Stromal cell of bone marrow (primary cell): ENCODE measurements at regions not wholly inside any gene's neighbourhood (a gene's known extent, or its start where the extent isn't known, plus 50 kb on each side); places are given as distances from the start of the nearest gene placed in this dataset.
"Not testable (repeated sequence)": the region's sequence is repeated elsewhere in the genome, so short reads cannot be mapped to it uniquely, and the experiment has no call there.

Experiments
- DNase-seq: peaks from one replicate; pipeline ENCODE4 v3.0.0-alpha.2; 2012; ENCODE audit warnings: low read depth

DNA sequence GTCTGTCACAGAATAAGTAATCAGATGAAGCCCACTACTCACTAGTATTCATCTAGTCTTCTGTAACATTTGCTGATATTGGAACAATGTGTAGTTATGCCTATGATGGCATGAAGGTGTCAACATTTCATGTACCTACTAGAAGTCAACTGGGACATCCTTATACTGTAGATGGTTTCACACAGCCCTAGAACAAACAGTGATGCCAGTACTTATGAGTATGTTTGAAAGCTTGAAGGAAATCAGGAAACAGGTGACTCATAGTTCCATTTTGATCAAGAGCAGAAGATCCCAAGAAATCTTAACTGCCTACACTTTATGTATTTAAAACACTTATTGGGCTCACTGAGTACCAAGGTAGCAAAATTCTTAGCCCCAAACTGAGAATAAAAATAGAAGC is 1519.6 kb downstream of the REEP3 start:
- no peak for DNase-seq

DNA sequence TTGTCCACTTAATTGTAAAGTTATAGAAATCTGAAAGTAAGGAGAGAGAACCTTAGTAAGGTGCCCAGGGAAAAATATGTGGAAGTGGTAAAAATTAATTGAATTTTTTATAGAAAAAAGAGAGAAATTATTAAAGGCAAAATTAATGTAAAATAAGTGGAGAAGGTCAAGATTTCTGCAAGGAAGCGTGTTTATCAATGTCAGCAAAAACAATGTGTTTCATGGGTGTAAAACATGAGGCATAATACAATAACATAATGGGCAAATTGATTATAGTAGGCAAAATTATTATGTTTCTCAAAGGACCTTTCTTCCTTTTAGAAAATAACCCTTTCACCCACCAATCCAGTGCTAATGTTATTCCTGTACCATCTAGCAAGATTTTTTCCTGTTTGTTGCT is 1520.1 kb downstream of the REEP3 start:
- no peak for DNase-seq

DNA sequence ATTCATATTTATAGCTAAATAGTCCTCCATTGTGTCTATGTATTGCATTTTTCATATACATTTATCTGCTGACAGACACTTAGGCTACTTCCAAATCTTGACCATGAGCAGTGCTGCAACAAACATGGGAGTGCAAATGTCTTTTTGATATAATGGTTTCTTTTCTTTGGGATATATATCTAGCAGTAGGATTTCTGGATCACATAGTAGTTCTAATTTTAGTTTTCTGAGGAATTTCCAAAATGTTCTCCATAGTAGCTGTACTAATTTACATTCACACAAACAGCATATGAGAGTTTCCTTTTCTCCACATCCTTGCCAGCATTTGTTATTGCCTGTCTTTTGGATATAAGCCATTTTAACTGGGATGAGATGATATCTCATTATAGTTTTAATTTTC is 1521.3 kb downstream of the REEP3 start:
- no peak for DNase-seq

DNA sequence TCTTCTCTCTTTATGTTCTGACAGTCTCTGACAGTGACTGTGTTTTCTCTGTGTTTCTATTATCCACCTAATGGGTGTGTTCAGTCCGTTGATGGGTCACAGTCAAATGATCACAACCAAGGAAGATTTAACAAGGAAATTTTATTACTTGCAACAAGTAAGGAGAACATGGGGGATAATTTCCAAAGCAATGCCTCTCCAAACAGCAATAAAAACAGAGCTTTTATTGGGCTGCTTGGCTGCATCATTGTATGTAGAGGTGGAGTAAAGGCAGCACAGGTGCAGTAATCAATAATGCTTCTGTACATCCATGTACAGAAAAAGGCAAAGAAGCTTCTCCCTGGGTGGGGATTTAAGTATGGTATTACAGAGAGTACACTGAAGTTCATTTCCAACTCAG is 1525.6 kb downstream of the REEP3 start:
- no peak for DNase-seq

DNA sequence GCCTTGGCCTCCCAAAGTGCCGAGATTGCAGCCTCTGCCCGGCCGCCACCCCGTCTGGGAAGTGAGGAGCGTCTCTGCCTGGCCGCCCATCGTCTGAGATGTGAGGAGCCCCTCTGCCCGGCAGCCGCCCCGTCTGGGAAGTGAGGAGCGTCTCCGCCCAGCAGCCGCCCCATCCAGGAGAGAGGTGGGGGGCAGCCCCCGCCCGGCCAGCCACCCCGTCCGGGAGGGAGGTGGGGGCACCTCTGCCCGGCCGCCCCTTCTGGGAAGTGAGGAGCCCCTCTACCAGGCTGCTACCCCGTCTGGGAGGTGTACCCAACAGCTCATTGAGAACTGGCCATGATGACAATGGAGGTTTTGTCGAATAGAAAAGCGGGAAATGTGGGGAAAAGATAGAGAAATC is 1530.9 kb downstream of the REEP3 start:
- not testable (repeated sequence) for DNase-seq

DNA sequence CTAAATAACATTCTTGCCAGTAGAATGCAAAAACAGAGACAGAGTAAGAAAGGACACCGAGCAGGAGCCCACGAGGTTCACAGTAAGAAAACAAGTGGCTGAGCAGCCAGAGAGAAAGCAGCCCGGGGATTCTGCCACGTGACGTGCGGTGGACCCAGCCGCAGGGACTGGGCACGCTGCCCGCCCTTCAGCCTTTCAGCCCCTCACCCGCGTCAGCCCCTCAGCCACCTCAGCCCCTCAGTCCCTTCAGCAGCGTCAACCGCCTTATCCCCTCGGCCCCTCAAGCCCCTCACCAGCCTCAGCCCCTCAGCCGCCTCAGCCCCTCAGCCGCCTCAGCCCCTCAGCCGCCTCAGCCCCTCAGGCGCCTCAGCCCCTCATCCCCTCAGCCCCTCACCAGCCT is 1532.2 kb downstream of the REEP3 start:
- not testable (repeated sequence) for DNase-seq

DNA sequence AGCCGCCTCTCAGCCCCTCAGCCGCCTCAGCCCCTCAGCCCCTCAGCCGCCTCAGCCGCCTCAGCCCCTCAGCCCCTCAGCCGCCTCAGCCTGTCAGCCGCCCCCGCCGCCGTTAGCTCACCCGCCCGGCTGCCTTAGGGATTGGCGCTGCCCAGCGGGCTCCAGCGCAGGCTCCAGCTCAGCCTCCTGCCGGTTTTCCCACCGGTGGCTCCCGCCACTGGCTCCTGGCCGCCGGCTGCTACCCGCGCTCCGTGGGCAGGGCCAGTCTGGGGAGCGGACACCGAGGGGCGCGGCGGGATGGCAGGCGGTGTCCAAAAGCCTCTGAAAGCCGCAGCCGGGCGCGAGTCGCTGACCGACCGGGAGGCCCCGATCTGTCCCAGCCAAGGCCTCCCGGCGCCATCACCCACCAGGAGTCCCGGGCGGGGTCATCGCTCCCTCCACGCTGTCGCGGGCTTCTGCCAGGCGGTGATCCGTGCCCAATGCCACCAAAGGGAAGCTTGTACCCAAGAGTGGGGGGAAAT is 1532.7 kb downstream of the REEP3 start:
- not testable (repeated sequence) for DNase-seq

DNA sequence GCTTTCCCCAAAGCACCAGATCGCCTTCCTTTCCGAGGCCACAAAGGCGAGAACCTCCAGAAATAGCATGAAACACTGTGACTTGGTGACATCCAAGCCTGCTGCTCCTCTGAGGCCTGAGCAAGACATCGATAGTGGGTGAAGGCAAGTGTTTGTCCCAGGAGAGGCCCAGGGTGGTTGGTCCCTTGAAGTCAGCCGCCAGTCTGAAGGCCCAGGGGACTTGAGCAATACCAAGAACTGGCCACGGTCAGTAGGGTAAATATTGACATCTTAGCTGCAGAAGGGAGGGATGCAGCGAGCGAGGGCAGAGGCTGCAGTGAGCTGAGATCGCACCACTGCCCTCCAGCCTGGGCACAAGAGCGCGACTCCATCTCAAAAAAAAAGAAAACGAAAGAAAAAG is 1533.5 kb downstream of the REEP3 start:
- DNase-seq = not testable (repeated sequence)

DNA sequence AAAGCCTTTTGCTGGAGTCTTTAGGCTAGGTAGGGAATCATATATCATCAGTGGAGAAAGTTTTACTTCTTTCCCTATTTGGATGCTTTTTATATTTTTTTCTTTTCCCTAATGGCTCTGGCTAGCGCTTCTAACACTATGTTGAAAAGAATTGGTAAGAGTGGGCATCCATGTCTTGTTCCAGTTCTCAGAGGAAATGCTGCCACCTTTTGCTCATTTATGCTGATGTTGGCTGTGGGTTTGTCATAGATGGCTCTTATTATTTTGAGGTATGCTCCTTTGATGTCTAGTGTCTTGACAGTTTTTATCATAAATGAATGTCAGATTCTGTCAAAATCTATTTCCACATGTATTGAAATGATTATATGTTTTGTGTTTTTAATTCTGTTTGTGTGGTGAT is 1544.1 kb downstream of the REEP3 start:
- DNase-seq = no peak

DNA sequence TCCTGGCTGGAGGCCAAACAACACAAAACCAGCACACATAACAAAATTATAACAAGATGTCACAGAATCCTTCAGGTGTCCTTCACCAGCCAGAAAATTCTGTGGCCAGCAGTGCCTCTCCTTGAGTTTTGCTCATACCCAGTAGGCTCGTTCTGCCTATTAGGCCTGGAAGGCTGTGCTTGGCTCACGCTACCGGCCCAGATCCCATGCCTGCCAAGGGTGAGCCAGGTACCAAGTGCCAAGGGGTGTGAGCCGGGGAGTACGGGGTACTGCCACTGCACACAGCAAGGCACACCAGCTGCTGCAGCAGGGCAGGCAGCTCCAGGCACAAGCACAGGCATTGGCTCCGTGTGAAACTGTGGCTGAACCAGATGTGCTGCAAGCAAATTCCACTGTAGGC is 1562.0 kb downstream of the REEP3 start:
- DNase-seq = no peak

DNA sequence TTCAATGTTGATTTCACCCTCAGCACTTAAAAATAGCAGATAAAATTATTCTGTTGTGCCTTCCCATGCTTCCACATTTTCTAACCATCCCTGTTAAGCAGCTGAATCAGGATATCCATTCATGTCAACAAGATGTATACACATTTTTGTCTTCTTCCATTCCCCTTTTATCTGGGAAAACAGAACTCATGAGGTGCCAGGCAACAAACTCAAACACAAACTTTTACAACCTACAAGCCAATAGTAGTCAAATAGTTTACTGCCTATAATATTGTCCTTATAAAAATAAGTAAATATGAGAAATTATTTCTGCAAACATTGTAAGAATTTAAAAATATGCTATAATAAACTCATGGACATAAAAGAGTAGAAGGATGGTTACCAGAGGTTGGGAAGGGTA is 1569.8 kb downstream of the REEP3 start:
- no peak for DNase-seq

DNA sequence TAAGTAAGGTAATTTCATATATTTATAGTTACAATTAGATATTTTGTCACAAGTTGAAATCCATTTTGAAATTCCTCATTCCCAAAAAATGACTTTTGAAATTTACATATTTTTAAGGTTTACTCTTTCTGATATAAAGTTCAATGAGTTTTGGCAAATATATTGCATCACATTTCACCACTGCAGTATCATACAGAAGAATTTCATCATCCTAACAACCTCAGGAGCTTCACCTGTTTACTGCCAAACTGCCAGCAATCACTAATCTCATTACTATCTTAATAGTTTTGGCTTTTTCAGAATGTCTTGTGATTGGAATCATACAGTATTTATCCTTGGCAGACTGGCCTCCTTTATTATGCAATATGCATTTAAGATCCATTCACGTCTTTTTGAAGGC is 1578.9 kb downstream of the REEP3 start:
- no peak for DNase-seq

DNA sequence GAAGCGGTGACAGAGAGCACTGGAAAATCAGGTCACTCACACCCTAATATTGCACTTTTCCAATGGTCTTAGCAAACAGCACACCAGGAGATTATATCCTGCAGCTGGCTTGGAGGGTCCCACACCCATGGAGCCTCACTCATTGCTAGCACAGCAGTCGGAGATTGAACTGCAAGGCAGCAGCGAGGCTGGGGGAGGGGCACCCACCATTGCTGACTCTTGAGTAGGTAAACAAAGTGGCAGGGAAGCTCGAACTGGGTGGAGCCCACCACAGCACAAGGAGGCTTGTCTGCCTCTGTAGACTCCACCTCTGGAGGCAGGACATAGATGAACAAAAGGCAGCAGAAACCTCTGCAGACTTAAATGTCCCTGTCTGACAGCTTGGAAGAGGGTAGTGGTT is 1579.7 kb downstream of the REEP3 start:
- DNase-seq = not testable (repeated sequence)

DNA sequence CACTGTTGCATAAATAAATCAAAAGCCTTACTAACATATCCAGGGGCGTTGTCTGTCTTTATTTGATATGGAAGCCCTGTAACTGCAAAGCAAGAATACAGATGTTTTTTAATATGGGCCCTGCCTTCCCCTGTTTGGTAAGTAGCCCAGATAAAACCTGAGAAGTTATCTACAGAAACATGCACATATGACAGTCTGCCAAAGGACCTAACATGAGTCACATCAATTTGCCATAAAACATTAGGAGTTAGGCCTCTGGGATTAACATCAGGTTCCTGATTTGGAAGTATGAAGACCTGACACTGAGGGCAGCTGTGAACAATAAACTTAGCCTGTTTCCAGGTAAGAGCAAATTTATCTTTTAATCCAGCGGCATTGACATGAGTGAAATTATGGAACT is 1588.8 kb downstream of the REEP3 start:
- no peak for DNase-seq

DNA sequence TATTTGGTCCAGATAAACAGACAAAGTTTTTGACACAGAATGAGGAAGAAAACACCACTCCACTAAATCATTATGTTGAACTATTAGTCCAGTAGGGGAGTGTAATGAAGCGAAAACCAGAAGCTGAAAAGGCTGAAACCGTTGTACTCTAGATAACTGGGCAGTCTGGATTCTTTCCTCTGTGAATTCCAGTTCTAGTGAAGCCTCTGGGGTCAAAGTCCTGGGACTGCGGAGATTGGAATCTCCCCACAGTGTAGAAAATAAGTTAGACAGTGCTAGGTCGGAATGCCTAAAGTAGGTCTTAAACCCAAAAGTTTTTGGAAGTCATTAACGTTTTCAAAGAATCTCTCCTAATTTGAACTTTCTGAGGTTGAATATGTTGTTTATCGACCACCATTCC is 1589.9 kb downstream of the REEP3 start:
- DNase-seq = not testable (repeated sequence)

DNA sequence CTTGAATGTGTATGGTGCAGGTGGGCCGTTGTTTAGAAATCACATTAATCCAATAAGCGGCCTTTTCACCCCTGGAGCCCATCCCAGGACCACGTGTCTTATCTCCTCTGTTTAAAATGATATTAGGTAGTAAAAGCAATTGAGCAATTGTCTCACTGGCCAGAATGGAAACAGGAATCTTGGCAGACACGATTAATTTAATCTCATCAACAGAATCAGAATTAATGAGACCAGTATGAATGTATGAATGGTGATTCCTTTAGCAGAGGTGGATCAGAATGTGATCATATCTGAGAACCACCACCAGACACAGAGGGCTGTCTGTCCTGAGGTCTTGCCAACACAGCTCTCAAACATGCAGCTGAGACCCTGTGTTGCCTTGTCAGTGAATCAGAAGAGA is 1591.4 kb downstream of the REEP3 start:
- DNase-seq = no peak

DNA sequence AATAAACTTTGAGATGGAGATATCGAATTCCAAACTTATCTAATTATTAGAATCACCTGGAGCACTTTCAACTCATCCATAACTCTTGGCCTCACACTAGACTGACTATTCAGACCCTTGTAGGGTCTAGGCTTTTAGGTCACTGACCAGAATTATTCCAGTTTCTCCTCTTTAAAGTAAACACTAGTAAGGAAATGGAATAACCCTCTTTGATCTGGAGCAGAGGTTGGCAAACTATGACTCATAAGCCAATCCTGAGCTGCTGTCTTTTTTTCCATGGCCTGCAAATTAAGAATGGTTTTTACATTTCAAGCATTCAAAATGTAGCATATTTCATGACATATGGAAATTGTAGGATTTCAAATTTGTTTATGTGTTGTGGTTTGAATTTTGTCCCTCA is 1601.9 kb downstream of the REEP3 start:
- no peak for DNase-seq

DNA sequence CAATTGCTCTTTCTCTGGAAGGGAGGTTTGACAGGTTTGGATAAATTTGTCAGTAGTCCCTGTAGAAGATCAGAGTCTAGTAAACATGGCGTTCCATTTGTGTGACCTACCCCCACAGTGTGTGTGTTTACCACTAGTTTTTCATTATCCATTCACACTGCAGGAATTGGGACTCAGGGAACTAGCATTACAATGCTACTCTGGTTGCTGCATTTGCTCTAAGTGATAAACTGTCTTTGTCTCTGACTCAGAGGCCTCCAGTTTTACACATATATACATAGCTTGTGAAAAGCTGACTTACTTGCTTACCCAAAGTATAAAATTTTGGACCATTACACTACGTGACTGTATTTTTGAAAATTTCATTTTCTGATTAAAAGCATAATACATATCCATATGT is 1604.0 kb downstream of the REEP3 start:
- no peak for DNase-seq

DNA sequence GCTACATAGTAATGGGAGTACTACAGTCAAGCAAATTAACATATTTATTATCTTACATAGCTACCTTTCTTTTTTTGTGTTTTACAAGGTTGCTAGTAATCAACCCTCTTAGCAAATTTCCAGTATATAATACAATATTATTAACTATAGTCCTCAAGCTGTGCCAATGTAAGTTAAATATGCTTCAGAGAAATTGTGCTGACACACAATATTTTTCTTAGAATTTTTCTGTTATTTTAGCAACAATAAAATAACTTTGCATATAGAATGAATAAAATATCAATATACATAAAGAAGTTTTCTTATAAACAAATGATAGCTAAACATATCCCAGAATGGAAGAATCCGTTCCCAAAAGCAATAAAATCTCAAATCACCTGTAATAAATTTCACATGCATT is 1605.1 kb downstream of the REEP3 start:
- DNase-seq = no peak

DNA sequence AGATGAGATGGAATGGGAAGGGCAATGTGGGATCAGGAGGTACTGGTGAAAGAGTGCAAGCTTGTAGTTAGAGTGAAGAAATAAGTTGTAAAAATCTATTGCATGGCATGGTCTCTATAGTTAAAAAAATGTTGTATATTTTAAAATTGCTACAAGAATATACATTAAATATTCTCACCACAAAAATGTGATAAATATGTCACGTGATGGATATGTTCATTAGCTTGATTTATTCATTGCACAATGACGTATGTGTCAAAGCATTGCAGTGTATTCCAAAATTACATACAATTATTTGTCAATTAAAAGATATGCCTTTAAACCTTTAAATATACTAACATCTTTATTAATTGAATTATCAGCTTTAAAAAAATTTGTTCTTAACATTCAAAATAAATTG is 1607.1 kb downstream of the REEP3 start:
- DNase-seq = no peak

DNA sequence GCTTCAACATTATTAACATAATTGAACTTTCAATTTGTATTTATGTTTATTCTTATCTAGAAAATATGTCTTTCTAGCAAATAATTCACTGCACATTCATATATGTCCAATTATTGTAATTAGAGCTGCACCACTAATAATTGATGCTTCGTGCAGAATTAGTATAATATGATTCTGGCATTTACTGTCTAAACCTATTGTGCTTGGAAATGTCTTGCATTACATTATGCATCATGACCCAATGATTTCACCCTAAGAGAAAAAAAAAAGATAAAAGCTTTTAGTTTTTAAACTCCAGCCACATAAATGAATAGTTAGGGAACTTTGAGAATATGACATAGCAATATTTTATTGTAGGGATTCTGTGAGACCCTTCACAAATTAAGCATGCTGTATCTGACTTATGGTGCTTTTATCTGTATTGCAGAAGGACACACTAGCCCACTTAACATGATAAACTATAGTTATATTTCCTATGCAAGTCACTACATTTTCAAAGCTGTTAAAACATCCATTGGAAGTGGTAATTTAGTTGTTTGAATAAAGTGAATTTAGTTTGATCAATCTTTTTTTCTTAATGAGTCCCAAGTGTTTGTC is 1609.1 kb downstream of the REEP3 start:
- DNase-seq = no peak

DNA sequence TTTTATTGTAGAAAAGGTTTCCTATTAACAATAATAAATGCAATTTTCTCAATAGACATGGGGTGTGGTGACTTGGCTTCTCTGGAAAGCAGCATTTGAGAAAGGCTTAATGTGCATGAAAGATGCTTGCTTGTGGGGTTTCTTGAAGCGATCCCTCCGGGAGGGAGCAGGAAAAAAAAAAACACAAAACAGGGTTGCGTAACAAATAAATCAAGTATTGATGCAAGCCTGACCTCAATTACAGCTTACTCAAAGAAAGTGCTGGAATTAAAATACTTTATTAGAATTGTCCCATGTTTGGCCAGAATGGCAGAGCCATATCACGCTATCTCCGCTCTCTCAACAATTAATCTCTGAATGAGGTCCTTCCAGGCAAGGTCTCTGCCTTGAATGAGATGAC is 1612.5 kb downstream of the REEP3 start:
- no peak for DNase-seq

DNA sequence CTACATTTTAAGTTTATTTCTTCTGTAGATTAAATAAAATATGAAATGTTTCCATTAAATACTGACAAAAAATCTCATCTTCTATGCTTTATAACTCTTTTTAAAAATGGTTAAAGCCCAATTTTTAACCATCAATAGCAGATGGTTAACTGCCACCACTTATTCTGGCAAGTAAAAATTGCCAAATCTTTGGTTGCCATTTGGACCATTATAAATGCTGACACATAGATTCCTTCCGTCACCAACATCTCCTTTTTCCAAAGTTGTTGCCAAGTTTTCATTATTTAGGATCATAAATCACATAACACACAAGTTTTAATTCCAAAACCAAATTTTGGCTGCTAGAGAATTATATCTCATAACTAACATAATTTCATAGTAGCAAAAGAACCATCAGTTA is 1614.3 kb downstream of the REEP3 start:
- DNase-seq = no peak

DNA sequence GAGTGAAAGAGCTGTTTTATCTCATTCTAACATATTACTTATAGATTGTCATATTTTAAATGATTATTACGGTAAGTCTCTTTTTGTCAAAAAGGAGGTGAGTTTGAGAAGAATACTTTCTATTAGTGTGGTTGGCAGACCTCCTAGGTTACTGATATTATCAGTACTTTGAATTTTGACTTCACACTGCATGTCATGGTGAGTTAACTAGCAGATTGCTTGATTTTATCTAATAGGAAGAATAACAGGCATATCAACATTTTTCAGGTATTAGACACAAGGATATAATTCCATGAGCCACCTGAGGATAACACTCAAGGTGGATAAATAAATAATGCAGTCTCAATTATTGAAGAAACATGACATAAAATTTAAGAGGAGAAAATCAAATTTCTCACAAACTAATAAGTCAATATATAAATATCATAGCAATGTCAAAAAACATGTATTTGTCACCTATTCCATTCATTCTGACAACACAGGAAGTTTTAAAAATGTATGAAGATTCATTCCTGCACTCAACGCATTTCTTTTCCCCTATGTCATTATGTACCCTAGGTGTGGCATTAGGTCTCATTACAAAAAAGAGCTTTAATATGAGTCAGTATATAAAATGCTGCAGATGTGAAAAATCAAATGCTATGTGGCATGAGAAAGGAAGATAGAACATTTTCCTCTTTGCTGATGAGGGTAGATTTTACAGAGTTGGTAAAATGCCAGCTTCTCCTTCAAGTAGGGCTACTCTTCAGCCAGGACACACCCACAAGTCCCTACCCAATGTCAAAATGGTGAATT is 1621.6 kb downstream of the REEP3 start:
- no peak for DNase-seq
